ENCODE measurements at regions not wholly inside any gene's neighbourhood (a gene's known extent, or its start where the extent isn't known, plus 50 kb on each side); places are given as distances from the start of the nearest gene placed in this dataset.

DNA sequence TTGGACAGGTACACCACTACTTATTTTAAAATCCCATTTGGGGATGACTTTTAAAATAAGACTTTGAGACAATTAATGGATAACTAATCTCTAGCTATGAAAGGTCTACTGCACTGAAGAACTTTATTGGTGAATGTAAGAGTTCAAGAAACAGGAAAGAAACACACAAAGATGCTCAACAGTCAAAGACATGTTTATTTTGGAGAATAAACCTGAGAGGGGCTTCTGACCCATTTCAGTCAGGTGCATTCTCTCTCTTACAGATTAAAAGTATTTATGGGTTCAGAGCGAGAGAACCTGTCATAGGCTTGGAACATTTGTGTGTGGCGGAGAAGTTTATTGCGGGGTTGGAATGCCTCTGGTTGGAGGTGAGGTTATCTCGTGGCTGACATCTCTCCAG is 94.3 kb upstream of the USP29 start:
- no peak for TF ChIP-seq POLR2A (IDR thresholded peaks at IDR 0.05)
- TF ChIP-seq, protein P1, sequence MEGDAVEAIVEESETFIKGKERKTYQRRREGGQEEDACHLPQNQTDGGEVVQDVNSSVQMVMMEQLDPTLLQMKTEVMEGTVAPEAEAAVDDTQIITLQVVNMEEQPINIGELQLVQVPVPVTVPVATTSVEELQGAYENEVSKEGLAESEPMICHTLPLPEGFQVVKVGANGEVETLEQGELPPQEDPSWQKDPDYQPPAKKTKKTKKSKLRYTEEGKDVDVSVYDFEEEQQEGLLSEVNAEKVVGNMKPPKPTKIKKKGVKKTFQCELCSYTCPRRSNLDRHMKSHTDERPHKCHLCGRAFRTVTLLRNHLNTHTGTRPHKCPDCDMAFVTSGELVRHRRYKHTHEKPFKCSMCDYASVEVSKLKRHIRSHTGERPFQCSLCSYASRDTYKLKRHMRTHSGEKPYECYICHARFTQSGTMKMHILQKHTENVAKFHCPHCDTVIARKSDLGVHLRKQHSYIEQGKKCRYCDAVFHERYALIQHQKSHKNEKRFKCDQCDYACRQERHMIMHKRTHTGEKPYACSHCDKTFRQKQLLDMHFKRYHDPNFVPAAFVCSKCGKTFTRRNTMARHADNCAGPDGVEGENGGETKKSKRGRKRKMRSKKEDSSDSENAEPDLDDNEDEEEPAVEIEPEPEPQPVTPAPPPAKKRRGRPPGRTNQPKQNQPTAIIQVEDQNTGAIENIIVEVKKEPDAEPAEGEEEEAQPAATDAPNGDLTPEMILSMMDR (IDR thresholded peaks at IDR 0.05 in 8 of 11, conservative IDR thresholded peaks at IDR 0.05 in 3 of 11) = no peak

Data from spleen (tissue), 7 donors.